ENCODE measurements at regions not wholly inside any gene's neighbourhood (a gene's known extent, or its start where the extent isn't known, plus 50 kb on each side); places are given as distances from the start of the nearest gene placed in this dataset.
"Not testable (repeated sequence)": the region's sequence is repeated elsewhere in the genome, so short reads cannot be mapped to it uniquely, and the experiment has no call there.

- no peak for TF ChIP-seq CTCF (IDR thresholded peaks at IDR 0.05; ENCODE audit: unreplicated experiment)
- Mint-ChIP-seq H3K9me3 (ENCODE audit: unreplicated experiment) (no peaks in the 10 kb centered on the region), H3K4me3 (ENCODE audit: unreplicated experiment) (no peak overlapping the region), H3K36me3 (ENCODE audit: low read depth, unreplicated experiment) (no peaks in the 10 kb centered on the region), H3K27me3 (ENCODE audit: unreplicated experiment) (no peaks in the 10 kb centered on the region), H3K27ac (ENCODE audit: unreplicated experiment) (no peak overlapping the region), H3K4me1 (ENCODE audit: unreplicated experiment) (peaks cover 3% of the 10 kb centered on the region)
- DNase-seq (ENCODE audit: low spot score), result no peak
Measured at GRCh38 chr7:123271856-123272255, 72.1 kb upstream of the SLC13A1 start.

GRCh38 chr7:123271231-123271630 is 71.5 kb upstream of the SLC13A1 start:
- no peak overlapping the region for H3K4me3 Mint-ChIP-seq (ENCODE audit: unreplicated experiment)
- H3K27ac Mint-ChIP-seq (ENCODE audit: unreplicated experiment), result no peak overlapping the region

GRCh38 chr7:123270570-123270969 is 70.8 kb upstream of the SLC13A1 start:
- no peaks in the 10 kb centered on the region for H3K27me3 Mint-ChIP-seq (ENCODE audit: unreplicated experiment)
- H3K4me3 Mint-ChIP-seq (ENCODE audit: unreplicated experiment), result no peak overlapping the region
- H3K27ac Mint-ChIP-seq (ENCODE audit: unreplicated experiment), result no peak overlapping the region

More at GRCh38 chr7:123271231-123271630, 71.5 kb upstream of the SLC13A1 start:
- DNase-seq (ENCODE audit: low spot score), result no peak
- H3K27me3 Mint-ChIP-seq (ENCODE audit: unreplicated experiment), result no peaks in the 10 kb centered on the region
- H3K4me1 Mint-ChIP-seq (ENCODE audit: unreplicated experiment), result no peaks in the 10 kb centered on the region
- TF ChIP-seq CTCF (IDR thresholded peaks at IDR 0.05; ENCODE audit: unreplicated experiment), result no peak
- H3K36me3 Mint-ChIP-seq (ENCODE audit: low read depth, unreplicated experiment), result no peaks in the 10 kb centered on the region
- no peaks in the 10 kb centered on the region for H3K9me3 Mint-ChIP-seq (ENCODE audit: unreplicated experiment)

GRCh38 chr7:123265853-123266252 is 66.1 kb upstream of the SLC13A1 start:
- H3K36me3 Mint-ChIP-seq (ENCODE audit: low read depth, unreplicated experiment), result no peaks in the 10 kb centered on the region
- H3K27me3 Mint-ChIP-seq (ENCODE audit: unreplicated experiment), result no peaks in the 10 kb centered on the region
- no peak for DNase-seq (ENCODE audit: low spot score)
- no peaks in the 10 kb centered on the region for H3K4me1 Mint-ChIP-seq (ENCODE audit: unreplicated experiment)
- H3K9me3 Mint-ChIP-seq (ENCODE audit: unreplicated experiment), result no peaks in the 10 kb centered on the region
- H3K4me3 Mint-ChIP-seq (ENCODE audit: unreplicated experiment), result no peak overlapping the region
- TF ChIP-seq CTCF (IDR thresholded peaks at IDR 0.05; ENCODE audit: unreplicated experiment), result no peak
- no peak overlapping the region for H3K27ac Mint-ChIP-seq (ENCODE audit: unreplicated experiment)

More at GRCh38 chr7:123270570-123270969, 70.8 kb upstream of the SLC13A1 start:
- Mint-ChIP-seq H3K36me3 (ENCODE audit: low read depth, unreplicated experiment) (no peaks in the 10 kb centered on the region), H3K4me1 (ENCODE audit: unreplicated experiment) (no peaks in the 10 kb centered on the region), H3K9me3 (ENCODE audit: unreplicated experiment) (no peaks in the 10 kb centered on the region)
- no peak for DNase-seq (ENCODE audit: low spot score)
- no peak for TF ChIP-seq CTCF (IDR thresholded peaks at IDR 0.05; ENCODE audit: unreplicated experiment)

- not testable (repeated sequence) for H3K4me1 Mint-ChIP-seq (ENCODE audit: unreplicated experiment); H3K36me3 Mint-ChIP-seq (ENCODE audit: low read depth, unreplicated experiment); H3K4me3 Mint-ChIP-seq (ENCODE audit: unreplicated experiment); H3K9me3 Mint-ChIP-seq (ENCODE audit: unreplicated experiment); H3K27me3 Mint-ChIP-seq (ENCODE audit: unreplicated experiment); H3K27ac Mint-ChIP-seq (ENCODE audit: unreplicated experiment); DNase-seq (ENCODE audit: low spot score)
Measured at GRCh38 chr7:123264820-123265219, 65.1 kb upstream of the SLC13A1 start.

All from endothelial cell (in vitro differentiated cells).